OCI-M2 (cell line): ENCODE measurements at regions not wholly inside any gene's neighbourhood (a gene's known extent, or its start where the extent isn't known, plus 50 kb on each side); places are given as distances from the start of the nearest gene placed in this dataset.

Source experiments
- DNase-seq: peaks from one replicate; lab custom pipeline; 2025; ENCODE audit not compliant: unreplicated experiment; lab: John Stamatoyannopoulos, UW

- no peak for DNase-seq
Observed at GRCh38 chr18:76771192-76771799, 51.1 kb upstream of the ZNF236 start.

GRCh38 chr18:76767954-76768353 lies 54.4 kb upstream of the ZNF236 start:
- DNase-seq = no peak

- DNase-seq = no peak
Observed at GRCh38 chr18:76766429-76766828, 55.9 kb upstream of the ZNF236 start.

GRCh38 chr18:76765649-76766048 lies 56.7 kb upstream of the ZNF236 start:
- no peak for DNase-seq

GRCh38 chr18:76764291-76764901 lies 58.0 kb upstream of the ZNF236 start:
- DNase-seq = no peak

GRCh38 chr18:76759056-76759455 lies 63.3 kb upstream of the ZNF236 start:
- DNase-seq = no peak

GRCh38 chr18:76757925-76758324 lies 64.4 kb upstream of the ZNF236 start:
- no peak for DNase-seq

- DNase-seq = no peak
Observed at GRCh38 chr18:76757335-76757734, 65.0 kb upstream of the ZNF236 start.

- DNase-seq = no peak
Observed at GRCh38 chr18:76756531-76757253, 65.7 kb upstream of the ZNF236 start.

GRCh38 chr18:76754351-76754750 lies 68.0 kb upstream of the ZNF236 start:
- DNase-seq = no peak

GRCh38 chr18:76752400-76752799 lies 70.0 kb upstream of the ZNF236 start:
- no peak for DNase-seq

- DNase-seq = no peak
Observed at GRCh38 chr18:76750917-76751890, 71.2 kb upstream of the ZNF236 start.

- no peak for DNase-seq
Observed at GRCh38 chr18:76750269-76750668, 72.1 kb upstream of the ZNF236 start.

GRCh38 chr18:76747676-76748075 lies 74.7 kb upstream of the ZNF236 start:
- DNase-seq = no peak

GRCh38 chr18:76741346-76741745 lies 81.0 kb upstream of the ZNF236 start:
- DNase-seq = no peak

- DNase-seq = no peak
Observed at GRCh38 chr18:76736309-76736708, 86.0 kb upstream of the ZNF236 start.

- no peak for DNase-seq
Observed at GRCh38 chr18:76730901-76731300, 91.5 kb upstream of the ZNF236 start.

GRCh38 chr18:76727589-76727988 lies 94.8 kb upstream of the ZNF236 start:
- DNase-seq = no peak

- DNase-seq = no peak
Observed at GRCh38 chr18:76725445-76725844, 96.9 kb upstream of the ZNF236 start.

- no peak for DNase-seq
Observed at GRCh38 chr18:76722224-76723061, 99.9 kb upstream of the ZNF236 start.
